Gastrocnemius medialis (tissue), 4 donors: ENCODE measurements at regions not wholly inside any gene's neighbourhood (a gene's known extent, or its start where the extent isn't known, plus 50 kb on each side); places are given as distances from the start of the nearest gene placed in this dataset.

ENCODE experiments used
- ATAC-seq, 2 donors: fragments of 150-250 bp; one replicate each; pipeline ENCODE4 v1.9.1; 2016
- DNase-seq, 2 donors: peaks; one replicate each; pipeline ENCODE4 v3.0.0-alpha.2; 2019
- H3K27ac ChIP-seq, 4 donors: fragments of 200-600 bp; sonication (generic); 1 replicate in 1 of 4; 2 replicates in 3 of 4; pipeline ENCODE4 v1.5.1; 2016 to 2018; ENCODE audit warnings: mild to moderate bottlenecking in 2 of 4, moderate library complexity in 1 of 4
- H3K27me3 ChIP-seq, 3 donors: fragments of 200-600 bp; sonication (generic) in 2 of 3; 1 replicate in 1 of 3; 2 replicates in 2 of 3; pipeline versions ENCODE4 v1.5.1 to v1.6.0; 2016 to 2019; ENCODE audit warnings: mild to moderate bottlenecking in 1 of 3, moderate library complexity in 1 of 3
- H3K36me3 ChIP-seq, 2 donors: fragments of 200-600 bp; sonication (generic) in 1 of 2; one replicate each; pipeline ENCODE4 v1.5.1; 2017 to 2018
- H3K4me1 ChIP-seq, 2 donors: fragments of 200-600 bp; sonication (generic) in 1 of 2; one replicate each; pipeline ENCODE4 v1.5.1; 2016 to 2017; ENCODE audit warnings: mild to moderate bottlenecking in 2 of 2
- H3K4me3 ChIP-seq, 4 donors: fragments of 200-600 bp; sonication (generic) in 3 of 4; 1 replicate in 1 of 4; 2 replicates in 3 of 4; pipeline ENCODE4 v1.5.1; 2016 to 2019; ENCODE audit warnings: mild to moderate bottlenecking in 2 of 4
- H3K9me3 ChIP-seq, 3 donors: fragments of 200-600 bp; sonication (generic) in 2 of 3; 1 replicate in 1 of 3; 2 replicates in 2 of 3; pipeline ENCODE4 v1.5.1; 2016 to 2019
- CTCF ChIP-seq, 5 experiments: fragments of 450-650 bp in 3 of 5; fragments of 200-600 bp in 2 of 5; sonication (generic) in 2 of 5; IDR thresholded peaks in 4 of 5; conservative IDR thresholded peaks in 1 of 5; 1 replicate in 4 of 5; 2 replicates in 1 of 5; pipeline ENCODE4 v1.5.1; 2016 to 2019; ENCODE audit warnings: antibody characterized with exemption in 5 of 5, mild to moderate bottlenecking in 3 of 5, moderate library complexity in 3 of 5
- POLR2A ChIP-seq, 2 donors: fragments of 450-650 bp; IDR thresholded peaks; one replicate each; pipeline ENCODE4 v1.6.1; 2017; ENCODE audit warnings: antibody characterized with exemption in 2 of 2, mild to moderate bottlenecking in 2 of 2, moderate library complexity in 2 of 2
- in situ Hi-C, 4 donors: fragments of 200-750 bp; cut with MboI; loops; one replicate each; pipeline versions ENCODE4 v1.15.0 to v1.8.0; 2017; ENCODE audit warnings: low sequenced_read_pairs in 4 of 4
- intact Hi-C: fragments of 100-400 bp; cut with DNase I; formaldehyde crosslinking; loops from one replicate; pipeline ENCODE4 v1.15.1; 2023; ENCODE audit warnings: low total_unique reads

- in situ Hi-C loops = no loop called here
- Histone ChIP-seq H3K27ac (no peak overlapping the region), H3K36me3 (no peaks in the 10 kb centered on the region), H3K9me3 (no peaks in the 10 kb centered on the region), H3K4me1 (no peaks in the 10 kb centered on the region), H3K4me3 (no peak overlapping the region), H3K27me3 (no peaks in the 10 kb centered on the region)
- intact Hi-C loops = no loop called here
- DNase-seq = no peak
- no peak for ATAC-seq
- TF ChIP-seq CTCF (IDR thresholded peaks at IDR 0.05 in 4 of 5, conservative IDR thresholded peaks at IDR 0.05 in 1 of 5) = no peak
- no peak for TF ChIP-seq POLR2A (IDR thresholded peaks at IDR 0.05)
Observed at GRCh38 chr6:6409397-6410030, 89.1 kb upstream of the F13A1 start.

- H3K36me3 ChIP-seq = no peaks in the 10 kb centered on the region
- intact Hi-C loops = no loop called here
- TF ChIP-seq POLR2A (IDR thresholded peaks at IDR 0.05) = no peak
- TF ChIP-seq CTCF (IDR thresholded peaks at IDR 0.05 in 4 of 5, conservative IDR thresholded peaks at IDR 0.05 in 1 of 5) = no peak
- DNase-seq = no peak
- H3K4me1 ChIP-seq = no peaks in the 10 kb centered on the region
- no peak overlapping the region for H3K4me3 ChIP-seq
- in situ Hi-C loops = no loop called here
- no peaks in the 10 kb centered on the region for H3K27me3 ChIP-seq
- ATAC-seq = no peak
- no peak overlapping the region for H3K27ac ChIP-seq
- H3K9me3 ChIP-seq = no peaks in the 10 kb centered on the region
Observed at GRCh38 chr6:6411115-6411514, 90.7 kb upstream of the F13A1 start.

- H3K4me3 ChIP-seq = no peak overlapping the region
- no peaks in the 10 kb centered on the region for H3K9me3 ChIP-seq
- ATAC-seq (no peak), DNase-seq (no peak)
- H3K36me3 ChIP-seq = no peaks in the 10 kb centered on the region
- TF ChIP-seq CTCF (IDR thresholded peaks at IDR 0.05 in 4 of 5, conservative IDR thresholded peaks at IDR 0.05 in 1 of 5) (no peak), POLR2A (IDR thresholded peaks at IDR 0.05) (no peak)
- in situ Hi-C loops (no loop called here), intact Hi-C loops (no loop called here)
- H3K27me3 ChIP-seq = no peaks in the 10 kb centered on the region
- H3K27ac ChIP-seq = no peak overlapping the region
- H3K4me1 ChIP-seq = no peaks in the 10 kb centered on the region
Observed at GRCh38 chr6:6412221-6412620, 91.8 kb upstream of the F13A1 start.

DNA sequence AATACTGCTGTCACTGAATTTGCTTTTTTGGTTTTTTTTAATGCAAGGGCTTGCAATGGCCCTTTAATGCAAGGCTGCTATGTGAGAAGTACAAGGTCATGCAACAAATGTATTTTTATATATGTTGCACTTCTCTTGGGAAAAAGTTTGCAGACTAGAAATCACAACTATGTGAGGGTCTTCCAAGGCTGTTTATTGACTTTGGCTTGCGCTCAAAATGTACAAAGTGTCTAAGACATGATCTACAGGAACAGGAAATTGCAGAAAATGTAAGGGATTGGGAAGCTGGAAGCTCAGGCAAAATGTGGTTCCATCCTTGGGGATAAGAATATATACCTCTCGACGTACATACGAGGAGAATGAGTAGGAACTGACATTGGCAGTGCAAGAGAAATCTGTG, 92.2 kb upstream of the F13A1 start:
- H3K9me3 ChIP-seq = no peaks in the 10 kb centered on the region
- ATAC-seq (no peak), DNase-seq (no peak)
- H3K27me3 ChIP-seq = no peaks in the 10 kb centered on the region
- H3K4me1 ChIP-seq = no peaks in the 10 kb centered on the region
- H3K4me3 ChIP-seq = no peak overlapping the region
- H3K36me3 ChIP-seq = no peaks in the 10 kb centered on the region
- TF ChIP-seq CTCF (IDR thresholded peaks at IDR 0.05 in 4 of 5, conservative IDR thresholded peaks at IDR 0.05 in 1 of 5) (no peak), POLR2A (IDR thresholded peaks at IDR 0.05) (no peak)
- intact Hi-C loops = no loop called here
- in situ Hi-C loops = no loop called here
- no peak overlapping the region for H3K27ac ChIP-seq

GRCh38 chr6:6414931-6415330, 94.5 kb upstream of the F13A1 start:
- ATAC-seq (no peak), DNase-seq (no peak)
- H3K4me3 ChIP-seq = no peak overlapping the region
- H3K27me3 ChIP-seq = no peaks in the 10 kb centered on the region
- TF ChIP-seq POLR2A (IDR thresholded peaks at IDR 0.05) = no peak
- no peak for TF ChIP-seq CTCF (IDR thresholded peaks at IDR 0.05 in 4 of 5, conservative IDR thresholded peaks at IDR 0.05 in 1 of 5)
- no peak overlapping the region for H3K27ac ChIP-seq
- H3K36me3 ChIP-seq = no peaks in the 10 kb centered on the region
- intact Hi-C loops = no loop called here
- H3K9me3 ChIP-seq = no peaks in the 10 kb centered on the region
- in situ Hi-C loops = no loop called here
- no peaks in the 10 kb centered on the region for H3K4me1 ChIP-seq
